ENCODE measurements at regions not wholly inside any gene's neighbourhood (a gene's known extent, or its start where the extent isn't known, plus 50 kb on each side); places are given as distances from the start of the nearest gene placed in this dataset.
"Not testable (repeated sequence)": the region's sequence is repeated elsewhere in the genome, so short reads cannot be mapped to it uniquely, and the experiment has no call there.

GRCh38 chr6:14875481-14876063 is 370.3 kb upstream of the JARID2 start:
- DNase-seq (ENCODE audit: low spot score) = no peak

- no peak for DNase-seq (ENCODE audit: low spot score)
Measured at GRCh38 chr6:14876778-14877613, 368.9 kb upstream of the JARID2 start.

- no peak for DNase-seq (ENCODE audit: low spot score)
Measured at GRCh38 chr6:14877758-14878157, 368.1 kb upstream of the JARID2 start.

GRCh38 chr6:14880052-14880451 is 365.8 kb upstream of the JARID2 start:
- no peak for DNase-seq (ENCODE audit: low spot score)

- DNase-seq (ENCODE audit: low spot score) = no peak
Measured at GRCh38 chr6:14880677-14881076, 365.2 kb upstream of the JARID2 start.

GRCh38 chr6:14881398-14881797 is 364.5 kb upstream of the JARID2 start:
- DNase-seq (ENCODE audit: low spot score) = no peak

- no peak for DNase-seq (ENCODE audit: low spot score)
Measured at GRCh38 chr6:14882394-14883026, 363.4 kb upstream of the JARID2 start.

GRCh38 chr6:14883921-14884320 is 361.9 kb upstream of the JARID2 start:
- DNase-seq (ENCODE audit: low spot score) = no peak

GRCh38 chr6:14885498-14885897 is 360.4 kb upstream of the JARID2 start:
- DNase-seq (ENCODE audit: low spot score) = no peak

- no peak for DNase-seq (ENCODE audit: low spot score)
Measured at GRCh38 chr6:14887181-14887580, 358.7 kb upstream of the JARID2 start.

- no peak for DNase-seq (ENCODE audit: low spot score)
Measured at GRCh38 chr6:14887986-14888574, 357.8 kb upstream of the JARID2 start.

- no peak for DNase-seq (ENCODE audit: low spot score)
Measured at GRCh38 chr6:14888575-14889000, 357.3 kb upstream of the JARID2 start.

GRCh38 chr6:14889188-14889587 is 356.7 kb upstream of the JARID2 start:
- peak; percentile 26 for DNase-seq (ENCODE audit: low spot score)

GRCh38 chr6:14889611-14890593 is 356.0 kb upstream of the JARID2 start:
- peak; percentile 14 for DNase-seq (ENCODE audit: low spot score)

- not testable (repeated sequence) for DNase-seq (ENCODE audit: low spot score)
Measured at GRCh38 chr6:14891820-14892375, 354.0 kb upstream of the JARID2 start.

- no peak for DNase-seq (ENCODE audit: low spot score)
Measured at GRCh38 chr6:14894105-14894504, 351.8 kb upstream of the JARID2 start.

GRCh38 chr6:14896475-14896874 is 349.4 kb upstream of the JARID2 start:
- DNase-seq (ENCODE audit: low spot score) = no peak

GRCh38 chr6:14897831-14898230 is 348.0 kb upstream of the JARID2 start:
- DNase-seq (ENCODE audit: low spot score) = no peak

GRCh38 chr6:14899441-14899840 is 346.4 kb upstream of the JARID2 start:
- DNase-seq (ENCODE audit: low spot score) = not testable (repeated sequence)

- DNase-seq (ENCODE audit: low spot score) = no peak
Measured at GRCh38 chr6:14900919-14901318, 344.9 kb upstream of the JARID2 start.

Measured in LoVo (cell line).